ENCODE measurements at regions not wholly inside any gene's neighbourhood (a gene's known extent, or its start where the extent isn't known, plus 50 kb on each side); places are given as distances from the start of the nearest gene placed in this dataset.
A peak's percentile ranks its signal among the peaks of the same experiment; 100 is the strongest.

DNA sequence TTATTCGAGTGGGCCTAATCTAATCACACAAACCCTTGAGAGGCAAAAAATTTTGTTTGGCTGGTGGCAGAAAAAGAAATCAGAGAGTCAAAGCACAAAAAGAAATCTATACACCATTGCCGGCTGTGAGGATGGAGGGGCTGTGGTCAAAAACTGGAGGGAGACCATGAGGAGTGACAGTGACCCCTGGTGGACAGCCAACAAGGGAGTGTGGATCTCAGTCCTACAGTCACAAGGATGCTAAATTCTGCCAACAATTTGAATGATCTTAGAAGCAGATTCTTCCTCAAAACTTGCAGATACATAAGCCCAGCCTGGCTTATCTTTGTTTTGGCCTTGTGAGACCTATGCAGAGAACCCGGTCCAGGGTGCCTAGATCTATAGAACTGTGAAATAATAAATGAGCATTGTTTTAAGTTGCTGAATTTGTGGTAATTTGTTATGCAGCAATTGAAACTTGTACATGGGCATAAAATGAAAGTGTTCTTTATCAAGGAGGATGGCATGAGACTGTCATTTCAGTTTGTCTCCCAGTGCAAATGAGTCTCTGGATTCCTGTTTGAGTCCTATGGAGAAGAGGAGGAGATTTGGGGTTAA lies 103.0 kb upstream of the ARHGEF26 start:
- no peaks in the 10 kb centered on the region for H3K9me3 ChIP-seq
- H3K27ac ChIP-seq, result no peak overlapping the region
- DNase-seq (ENCODE audit: low spot score in 2 of 2), result no peak
- H3K27me3 ChIP-seq, result no peaks in the 10 kb centered on the region
- H3K36me3 ChIP-seq, result no peaks in the 10 kb centered on the region
- H3K4me1 ChIP-seq, result no peaks in the 10 kb centered on the region
- TF ChIP-seq, protein P1, sequence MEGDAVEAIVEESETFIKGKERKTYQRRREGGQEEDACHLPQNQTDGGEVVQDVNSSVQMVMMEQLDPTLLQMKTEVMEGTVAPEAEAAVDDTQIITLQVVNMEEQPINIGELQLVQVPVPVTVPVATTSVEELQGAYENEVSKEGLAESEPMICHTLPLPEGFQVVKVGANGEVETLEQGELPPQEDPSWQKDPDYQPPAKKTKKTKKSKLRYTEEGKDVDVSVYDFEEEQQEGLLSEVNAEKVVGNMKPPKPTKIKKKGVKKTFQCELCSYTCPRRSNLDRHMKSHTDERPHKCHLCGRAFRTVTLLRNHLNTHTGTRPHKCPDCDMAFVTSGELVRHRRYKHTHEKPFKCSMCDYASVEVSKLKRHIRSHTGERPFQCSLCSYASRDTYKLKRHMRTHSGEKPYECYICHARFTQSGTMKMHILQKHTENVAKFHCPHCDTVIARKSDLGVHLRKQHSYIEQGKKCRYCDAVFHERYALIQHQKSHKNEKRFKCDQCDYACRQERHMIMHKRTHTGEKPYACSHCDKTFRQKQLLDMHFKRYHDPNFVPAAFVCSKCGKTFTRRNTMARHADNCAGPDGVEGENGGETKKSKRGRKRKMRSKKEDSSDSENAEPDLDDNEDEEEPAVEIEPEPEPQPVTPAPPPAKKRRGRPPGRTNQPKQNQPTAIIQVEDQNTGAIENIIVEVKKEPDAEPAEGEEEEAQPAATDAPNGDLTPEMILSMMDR (IDR thresholded peaks at IDR 0.05), result peak in 1 of 3 experiments; percentile 17
- intact Hi-C loops (cut with DNase I), result no loop called here
- H3K4me3 ChIP-seq, result no peak overlapping the region

DNA sequence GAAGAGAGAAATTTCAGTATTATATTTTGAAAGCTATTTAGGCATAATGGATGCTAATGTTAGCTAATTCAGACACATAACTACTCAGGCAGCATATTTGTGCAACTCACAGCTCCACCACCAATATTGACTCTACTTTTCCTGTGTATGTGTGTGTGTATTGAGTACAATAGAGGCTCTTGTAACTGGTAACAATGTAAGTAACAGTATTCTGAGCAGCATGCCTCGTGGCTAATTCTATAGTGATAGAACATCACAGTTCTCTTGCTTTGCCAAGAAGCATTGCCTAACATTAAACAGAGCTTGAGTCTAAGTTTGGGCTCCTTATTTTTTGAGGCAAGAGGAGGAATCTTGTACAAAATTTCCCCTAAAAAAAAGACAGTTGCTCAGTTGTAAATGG lies 98.6 kb upstream of the ARHGEF26 start:
- H3K27ac ChIP-seq, result no peak overlapping the region
- H3K4me1 ChIP-seq, result no peaks in the 10 kb centered on the region
- H3K9me3 ChIP-seq, result no peaks in the 10 kb centered on the region
- no peak overlapping the region for H3K4me3 ChIP-seq
- no peaks in the 10 kb centered on the region for H3K36me3 ChIP-seq
- no peaks in the 10 kb centered on the region for H3K27me3 ChIP-seq
- TF ChIP-seq, protein P1 (IDR thresholded peaks at IDR 0.05), result no peak
- no peak for DNase-seq (ENCODE audit: low spot score in 2 of 2)
- intact Hi-C loops (cut with DNase I), result no loop called here

- no peak for DNase-seq (ENCODE audit: low spot score in 2 of 2)
- Histone ChIP-seq H3K36me3 (no peaks in the 10 kb centered on the region), H3K4me3 (no peak overlapping the region), H3K27ac (no peak overlapping the region), H3K27me3 (no peaks in the 10 kb centered on the region), H3K4me1 (no peaks in the 10 kb centered on the region), H3K9me3 (no peaks in the 10 kb centered on the region)
- TF ChIP-seq, protein P1 (IDR thresholded peaks at IDR 0.05), result no peak
- intact Hi-C loops (cut with DNase I), result no loop called here
These were observed 98.0 kb upstream of the ARHGEF26 start for GRCh38 chr3:154023148-154023547.

DNA sequence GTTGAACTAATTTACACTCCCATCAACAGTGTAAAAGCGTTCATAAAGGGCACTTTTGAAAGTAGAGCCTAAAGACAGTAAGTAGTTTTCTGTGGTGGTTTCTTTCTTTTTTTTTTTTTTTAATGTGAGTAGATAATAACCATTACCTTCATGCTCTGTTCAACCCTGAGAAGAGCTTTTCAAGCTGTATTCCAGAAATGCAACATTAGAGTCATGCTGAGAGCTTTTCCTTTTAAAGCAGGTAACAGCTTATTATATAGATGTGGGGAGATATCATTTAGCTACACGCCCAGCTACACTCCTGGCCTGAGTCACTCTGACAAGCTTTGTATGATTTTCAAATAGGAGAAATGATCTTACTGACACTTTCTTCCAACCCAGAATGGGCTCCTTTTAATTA lies 96.2 kb upstream of the ARHGEF26 start:
- Histone ChIP-seq H3K36me3 (no peaks in the 10 kb centered on the region), H3K27me3 (no peaks in the 10 kb centered on the region), H3K27ac (no peak overlapping the region), H3K4me3 (no peak overlapping the region), H3K9me3 (no peaks in the 10 kb centered on the region), H3K4me1 (no peaks in the 10 kb centered on the region)
- TF ChIP-seq, protein P1 (IDR thresholded peaks at IDR 0.05), result no peak
- no peak for DNase-seq (ENCODE audit: low spot score in 2 of 2)
- intact Hi-C loops (cut with DNase I), result no loop called here

- intact Hi-C loops (cut with DNase I), result no loop called here
- TF ChIP-seq, protein P1 (IDR thresholded peaks at IDR 0.05), result no peak
- no peak for DNase-seq (ENCODE audit: low spot score in 2 of 2)
- no peaks in the 10 kb centered on the region for H3K36me3 ChIP-seq
- no peaks in the 10 kb centered on the region for H3K9me3 ChIP-seq
- no peak overlapping the region for H3K4me3 ChIP-seq
- no peaks in the 10 kb centered on the region for H3K4me1 ChIP-seq
- H3K27me3 ChIP-seq, result no peaks in the 10 kb centered on the region
- no peak overlapping the region for H3K27ac ChIP-seq
These were observed 91.3 kb upstream of the ARHGEF26 start for GRCh38 chr3:154029926-154030325.

DNA sequence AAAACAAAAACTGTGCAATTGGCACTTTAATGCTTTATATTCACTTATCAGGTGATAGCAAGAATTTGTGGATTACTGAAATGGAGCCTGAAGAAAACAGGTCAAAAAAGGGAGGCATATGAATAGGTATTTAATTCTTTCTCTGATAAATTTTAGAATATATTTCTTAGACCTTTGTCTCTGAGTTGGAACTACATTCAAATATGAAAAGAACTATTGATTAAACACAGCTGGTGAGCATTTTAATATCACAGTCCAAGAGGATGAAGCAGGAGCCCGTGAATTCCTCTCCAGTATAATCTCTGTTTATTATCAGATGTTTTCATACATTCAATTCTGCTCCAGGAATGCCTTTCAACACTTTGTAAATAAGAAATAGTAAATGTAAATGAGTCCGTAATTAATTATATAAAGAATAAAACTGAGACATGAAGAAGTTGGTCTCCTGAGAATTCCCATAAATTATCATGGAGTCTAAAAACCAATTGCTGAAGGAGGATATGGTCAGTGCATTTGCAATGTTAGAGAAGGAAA lies 86.3 kb upstream of the ARHGEF26 start:
- Histone ChIP-seq H3K27me3 (no peaks in the 10 kb centered on the region), H3K9me3 (no peaks in the 10 kb centered on the region), H3K4me3 (no peak overlapping the region), H3K36me3 (no peaks in the 10 kb centered on the region), H3K27ac (no peak overlapping the region), H3K4me1 (no peaks in the 10 kb centered on the region)
- no peak for DNase-seq (ENCODE audit: low spot score in 2 of 2)
- TF ChIP-seq, protein P1 (IDR thresholded peaks at IDR 0.05), result no peak
- intact Hi-C loops (cut with DNase I), result no loop called here
